Activated naive CD4-positive, alpha-beta T cell treated with anti-CD3 and anti-CD28 coated beads, Interleukin-2, amount 10 ng/mL, durations not matched to agents 7 days and 5 days (primary cell): ENCODE measurements at regions not wholly inside any gene's neighbourhood (a gene's known extent, or its start where the extent isn't known, plus 50 kb on each side); places are given as distances from the start of the nearest gene placed in this dataset.

Experiments
- CTCF ChIA-PET: fragments of 350-600 bp; sonication (Branson Sonifier 250); formaldehyde crosslinking; loops from one replicate; lab custom pipeline; 2021; ENCODE audit warnings: antibody characterized with exemption; lab: Charles Lee
- DNase-seq: peaks from one replicate; pipeline ENCODE4 v3.0.0-alpha.2; 2020
- H3K27ac Mint-ChIP-seq: one replicate; pipeline ENCODE4 v1.8.0; 2021; ENCODE audit warnings: mild to moderate bottlenecking, moderate library complexity, mixed read lengths
- H3K27me3 Mint-ChIP-seq: one replicate; pipeline ENCODE4 v1.8.0; 2021; ENCODE audit warnings: mild to moderate bottlenecking, mixed read lengths
- H3K36me3 Mint-ChIP-seq: one replicate; pipeline ENCODE4 v1.8.0; 2021; ENCODE audit warnings: mixed read lengths
- H3K4me1 Mint-ChIP-seq: one replicate; pipeline ENCODE4 v1.8.0; 2021; ENCODE audit warnings: mixed read lengths
- H3K4me3 Mint-ChIP-seq: one replicate; pipeline ENCODE4 v1.8.0; 2021; ENCODE audit warnings: mild to moderate bottlenecking, moderate library complexity, mixed read lengths
- H3K9me3 Mint-ChIP-seq: one replicate; pipeline ENCODE4 v1.8.0; 2021; ENCODE audit warnings: mixed read lengths

DNA sequence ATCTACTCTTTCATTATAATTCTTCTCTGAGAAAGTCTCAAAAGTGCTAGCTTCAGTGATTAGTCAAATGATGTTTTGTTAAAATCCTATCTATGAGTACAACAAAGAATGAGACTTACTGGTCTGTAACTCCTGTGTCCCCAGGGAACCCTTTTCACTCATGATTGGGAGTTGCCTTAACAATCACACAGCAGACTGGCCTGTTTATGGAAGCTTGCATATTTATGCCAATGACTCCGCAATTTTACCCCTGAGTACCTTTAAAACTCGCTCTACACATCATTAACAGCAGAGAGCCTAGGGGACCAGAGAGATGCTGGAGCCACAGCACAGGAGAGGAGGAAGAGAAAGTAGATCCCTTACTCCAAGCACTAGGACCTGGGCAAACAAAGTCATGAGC, 628.1 kb downstream of the IGSF11 start:
- no peaks in the 10 kb centered on the region for H3K4me1 Mint-ChIP-seq
- no peak overlapping the region for H3K4me3 Mint-ChIP-seq
- no peak overlapping the region for H3K27ac Mint-ChIP-seq
- H3K27me3 Mint-ChIP-seq, result no peaks in the 10 kb centered on the region
- no peak for DNase-seq
- no peaks in the 10 kb centered on the region for H3K36me3 Mint-ChIP-seq
- no peaks in the 10 kb centered on the region for H3K9me3 Mint-ChIP-seq
- CTCF ChIA-PET, result no interaction called here

DNA sequence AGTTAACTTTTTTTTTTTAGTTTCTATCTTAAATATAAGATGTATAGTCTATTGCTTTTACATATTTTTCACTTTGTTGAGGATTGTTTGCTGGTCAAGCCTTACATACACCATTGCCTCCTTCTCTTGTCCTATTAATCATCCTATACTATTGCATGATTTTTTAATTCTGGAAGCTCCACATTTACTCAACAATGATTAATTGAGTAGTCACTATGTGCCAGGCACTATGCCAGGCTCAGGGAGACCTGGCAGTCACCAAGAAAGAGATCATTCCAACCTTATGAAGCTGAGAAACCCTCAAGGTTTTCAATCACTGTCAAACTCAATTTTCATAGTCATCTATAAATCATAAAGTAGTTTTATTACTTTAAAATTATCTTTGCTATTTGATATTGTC, 626.2 kb downstream of the IGSF11 start:
- CTCF ChIA-PET, result no interaction called here
- Mint-ChIP-seq H3K27ac (no peak overlapping the region), H3K27me3 (no peaks in the 10 kb centered on the region), H3K36me3 (no peaks in the 10 kb centered on the region), H3K4me3 (no peak overlapping the region), H3K9me3 (no peaks in the 10 kb centered on the region), H3K4me1 (no peaks in the 10 kb centered on the region)
- DNase-seq, result no peak

- DNase-seq, result no peak
- no peak overlapping the region for H3K27ac Mint-ChIP-seq
- no peaks in the 10 kb centered on the region for H3K9me3 Mint-ChIP-seq
- no peaks in the 10 kb centered on the region for H3K36me3 Mint-ChIP-seq
- no peak overlapping the region for H3K4me3 Mint-ChIP-seq
- H3K4me1 Mint-ChIP-seq, result no peaks in the 10 kb centered on the region
- CTCF ChIA-PET, result no interaction called here
- H3K27me3 Mint-ChIP-seq, result no peaks in the 10 kb centered on the region
Measured at GRCh38 chr3:118412503-118412902, 622.1 kb downstream of the IGSF11 start.

DNA sequence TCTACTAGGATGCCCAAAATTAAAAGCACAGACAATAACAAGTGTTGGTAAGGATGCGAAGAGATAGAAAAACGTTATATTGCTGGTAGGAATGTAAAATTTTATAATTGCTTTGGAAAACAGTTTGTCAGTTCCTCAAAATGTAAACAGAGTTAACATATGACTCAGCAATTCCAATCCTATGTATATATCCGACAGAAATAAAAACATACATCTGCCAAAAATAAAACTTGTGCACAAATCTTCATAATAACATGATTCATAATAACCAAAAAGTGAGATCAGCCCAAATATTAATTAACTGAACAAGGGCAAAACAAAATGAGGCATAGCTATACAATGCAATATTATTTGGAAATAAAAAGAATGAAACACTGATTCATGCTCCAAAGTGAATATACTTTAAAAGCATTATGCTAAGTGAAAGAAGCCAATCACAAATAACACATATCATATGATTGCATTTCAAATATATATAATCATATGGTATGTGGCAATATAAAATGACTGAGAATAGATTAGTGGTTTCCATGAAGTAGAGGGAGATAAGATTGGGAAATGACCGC, 609.3 kb downstream of the IGSF11 start:
- Mint-ChIP-seq H3K36me3 (no peaks in the 10 kb centered on the region), H3K9me3 (peaks cover 4% of the 10 kb centered on the region), H3K27ac (no peak overlapping the region), H3K4me3 (no peak overlapping the region), H3K4me1 (no peaks in the 10 kb centered on the region), H3K27me3 (no peaks in the 10 kb centered on the region)
- no peak for DNase-seq
- CTCF ChIA-PET, result no interaction called here

DNA sequence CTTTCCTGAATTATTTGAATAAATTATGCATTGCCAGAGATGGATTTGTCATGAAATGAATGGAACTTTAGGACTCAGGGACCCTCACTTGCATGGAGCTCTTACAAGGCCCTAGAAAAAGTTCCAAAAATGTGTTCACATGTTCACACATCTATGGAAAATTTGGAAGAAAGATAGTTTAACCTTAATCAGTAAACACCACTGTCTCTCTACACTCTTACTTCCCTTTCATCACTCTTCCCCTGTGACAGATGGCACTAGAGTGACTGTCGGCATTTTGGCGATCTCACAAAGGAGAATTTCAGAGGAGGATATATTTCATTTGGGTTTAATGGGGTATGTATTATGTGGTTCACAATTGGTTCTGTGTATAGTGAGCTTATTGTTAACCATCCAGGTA, 600.8 kb downstream of the IGSF11 start:
- peaks cover 2% of the 10 kb centered on the region for H3K9me3 Mint-ChIP-seq
- no peaks in the 10 kb centered on the region for H3K27me3 Mint-ChIP-seq
- H3K36me3 Mint-ChIP-seq, result no peaks in the 10 kb centered on the region
- H3K27ac Mint-ChIP-seq, result no peak overlapping the region
- H3K4me3 Mint-ChIP-seq, result no peak overlapping the region
- no peaks in the 10 kb centered on the region for H3K4me1 Mint-ChIP-seq
- DNase-seq, result no peak
- CTCF ChIA-PET, result no interaction called here

- Mint-ChIP-seq H3K4me1 (no peaks in the 10 kb centered on the region), H3K27ac (no peak overlapping the region), H3K9me3 (peaks cover 2% of the 10 kb centered on the region), H3K27me3 (no peaks in the 10 kb centered on the region), H3K4me3 (no peak overlapping the region), H3K36me3 (no peaks in the 10 kb centered on the region)
- no peak for DNase-seq
- CTCF ChIA-PET, result no interaction called here
Measured at GRCh38 chr3:118435851-118436350, 598.7 kb downstream of the IGSF11 start.

- Mint-ChIP-seq H3K27me3 (no peaks in the 10 kb centered on the region), H3K27ac (no peak overlapping the region), H3K4me1 (no peaks in the 10 kb centered on the region), H3K36me3 (no peaks in the 10 kb centered on the region), H3K4me3 (no peak overlapping the region), H3K9me3 (peaks cover 2% of the 10 kb centered on the region)
- no peak for DNase-seq
- CTCF ChIA-PET, result no interaction called here
Measured at GRCh38 chr3:118436697-118437262, 597.9 kb downstream of the IGSF11 start.

DNA sequence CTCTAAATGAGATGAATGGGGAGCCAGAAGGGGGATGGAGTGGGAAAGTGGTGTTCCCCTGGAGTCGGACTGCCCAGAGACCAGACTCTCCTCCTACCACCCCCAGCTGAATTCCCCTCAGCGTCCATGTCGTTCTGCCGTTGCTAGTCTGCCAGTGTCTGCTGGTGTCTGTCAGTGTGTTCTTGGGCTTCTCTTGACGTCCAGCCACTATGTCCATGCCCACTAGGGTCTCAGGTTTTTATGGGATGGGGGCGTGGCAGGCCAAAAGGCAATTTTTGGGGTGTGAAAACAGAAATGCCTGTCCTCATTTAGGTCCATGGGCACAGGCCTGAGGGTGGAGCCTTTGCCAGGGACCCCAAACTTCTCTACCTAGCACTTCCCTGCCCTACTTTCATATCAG, 589.6 kb downstream of the IGSF11 start:
- H3K9me3 Mint-ChIP-seq, result peaks cover 8% of the 10 kb centered on the region
- CTCF ChIA-PET, result no interaction called here

GRCh38 chr3:118447339-118447738, 587.3 kb downstream of the IGSF11 start:
- CTCF ChIA-PET, result no interaction called here

More for the DNA sequence above, 589.6 kb downstream of the IGSF11 start:
- Mint-ChIP-seq H3K4me3 (no peak overlapping the region), H3K27ac (no peak overlapping the region), H3K4me1 (no peaks in the 10 kb centered on the region), H3K36me3 (no peaks in the 10 kb centered on the region), H3K27me3 (no peaks in the 10 kb centered on the region)
- no peak for DNase-seq

DNA sequence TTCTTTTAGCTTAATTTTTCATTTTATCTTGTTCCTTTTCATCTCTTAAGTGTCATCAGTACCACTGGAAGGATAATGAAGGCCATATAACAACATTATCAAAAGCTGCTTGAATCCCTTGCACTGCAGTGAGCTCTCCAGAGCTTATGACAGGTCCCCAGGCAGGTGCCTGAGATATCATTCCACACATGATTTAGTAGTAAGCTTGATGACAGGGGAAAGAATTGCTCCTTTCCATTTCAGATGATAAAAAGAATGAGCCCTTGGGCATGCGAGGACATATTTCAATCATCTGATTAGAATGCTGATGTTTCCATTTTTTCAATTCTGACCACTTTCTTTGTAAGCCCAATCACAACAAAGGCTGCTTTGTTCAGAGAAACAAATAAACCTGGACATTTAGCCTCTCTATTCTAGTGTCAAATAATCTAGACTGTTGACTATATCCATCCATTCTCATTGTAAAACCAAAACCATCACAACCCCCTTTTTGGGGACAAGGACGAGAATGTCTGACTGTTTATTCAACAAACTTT, 567.8 kb downstream of the IGSF11 start:
- CTCF ChIA-PET, result no interaction called here
- H3K4me1 Mint-ChIP-seq, result no peaks in the 10 kb centered on the region
- no peaks in the 10 kb centered on the region for H3K27me3 Mint-ChIP-seq
- H3K27ac Mint-ChIP-seq, result no peak overlapping the region
- DNase-seq, result no peak
- H3K4me3 Mint-ChIP-seq, result no peak overlapping the region
- no peaks in the 10 kb centered on the region for H3K9me3 Mint-ChIP-seq
- H3K36me3 Mint-ChIP-seq, result no peaks in the 10 kb centered on the region

More at GRCh38 chr3:118447339-118447738, 587.3 kb downstream of the IGSF11 start:
- Mint-ChIP-seq H3K4me1 (no peaks in the 10 kb centered on the region), H3K4me3 (no peak overlapping the region), H3K27ac (no peak overlapping the region), H3K9me3 (peaks cover 20% of the 10 kb centered on the region), H3K36me3 (no peaks in the 10 kb centered on the region), H3K27me3 (no peaks in the 10 kb centered on the region)
- DNase-seq, result no peak

GRCh38 chr3:118468801-118469200, 565.8 kb downstream of the IGSF11 start:
- H3K4me1 Mint-ChIP-seq, result no peaks in the 10 kb centered on the region
- H3K27me3 Mint-ChIP-seq, result no peaks in the 10 kb centered on the region
- H3K27ac Mint-ChIP-seq, result no peak overlapping the region
- H3K36me3 Mint-ChIP-seq, result no peaks in the 10 kb centered on the region
- CTCF ChIA-PET, result no interaction called here
- no peak overlapping the region for H3K4me3 Mint-ChIP-seq
- H3K9me3 Mint-ChIP-seq, result no peaks in the 10 kb centered on the region
- DNase-seq, result no peak

- no peak overlapping the region for H3K27ac Mint-ChIP-seq
- no peaks in the 10 kb centered on the region for H3K36me3 Mint-ChIP-seq
- no peaks in the 10 kb centered on the region for H3K9me3 Mint-ChIP-seq
- H3K27me3 Mint-ChIP-seq, result no peaks in the 10 kb centered on the region
- no peaks in the 10 kb centered on the region for H3K4me1 Mint-ChIP-seq
- DNase-seq, result no peak
- CTCF ChIA-PET, result no interaction called here
- no peak overlapping the region for H3K4me3 Mint-ChIP-seq
Measured at GRCh38 chr3:118472586-118472985, 562.1 kb downstream of the IGSF11 start.

DNA sequence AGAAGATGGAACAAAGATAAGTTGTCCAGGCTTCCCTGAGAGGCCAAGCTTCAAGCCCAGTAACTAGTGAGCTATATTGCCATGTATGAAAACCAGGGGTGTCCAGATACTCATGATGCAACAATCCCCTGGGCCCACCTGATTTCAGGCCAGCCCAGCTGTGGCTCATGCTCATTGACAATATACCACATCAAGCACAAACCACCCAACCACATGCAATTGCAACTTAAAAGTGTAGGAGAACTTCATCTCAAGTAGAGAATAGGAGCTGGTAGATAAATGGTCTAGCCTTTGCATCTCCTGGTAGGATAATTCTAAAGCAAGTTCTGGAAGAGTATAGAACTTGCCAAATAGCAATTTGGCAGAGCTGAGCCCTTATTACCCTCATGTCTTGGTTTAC, 561.3 kb downstream of the IGSF11 start:
- Mint-ChIP-seq H3K4me1 (no peaks in the 10 kb centered on the region), H3K36me3 (no peaks in the 10 kb centered on the region), H3K4me3 (no peak overlapping the region), H3K27me3 (no peaks in the 10 kb centered on the region), H3K9me3 (no peaks in the 10 kb centered on the region), H3K27ac (no peak overlapping the region)
- no peak for DNase-seq
- CTCF ChIA-PET, result no interaction called here

GRCh38 chr3:118476885-118477618, 557.6 kb downstream of the IGSF11 start:
- CTCF ChIA-PET, result no interaction called here
- Mint-ChIP-seq H3K27me3 (no peaks in the 10 kb centered on the region), H3K36me3 (no peaks in the 10 kb centered on the region), H3K4me1 (no peaks in the 10 kb centered on the region), H3K9me3 (no peaks in the 10 kb centered on the region), H3K27ac (no peak overlapping the region), H3K4me3 (no peak overlapping the region)
- DNase-seq, result no peak

- no peaks in the 10 kb centered on the region for H3K9me3 Mint-ChIP-seq
- no peak for DNase-seq
- no peaks in the 10 kb centered on the region for H3K36me3 Mint-ChIP-seq
- no peaks in the 10 kb centered on the region for H3K27me3 Mint-ChIP-seq
- H3K27ac Mint-ChIP-seq, result no peak overlapping the region
- H3K4me3 Mint-ChIP-seq, result no peak overlapping the region
- CTCF ChIA-PET, result no interaction called here
- H3K4me1 Mint-ChIP-seq, result no peaks in the 10 kb centered on the region
Measured at GRCh38 chr3:118477768-118478167, 556.9 kb downstream of the IGSF11 start.
